ENCODE measurements at regions not wholly inside any gene's neighbourhood (a gene's known extent, or its start where the extent isn't known, plus 50 kb on each side); places are given as distances from the start of the nearest gene placed in this dataset.

- TF ChIP-seq CBX3 (IDR thresholded peaks at IDR 0.05; ENCODE audit: low read depth) (no peak), POLR2A (IDR thresholded peaks at IDR 0.05; ENCODE audit: borderline replicate concordance, extremely low read depth, insufficient read depth, insufficient read length) (no peak), YY1 (IDR thresholded peaks at IDR 0.05; ENCODE audit: extremely low read depth, insufficient replicate concordance, low read depth, low read length) (no peak)
- TF ChIP-seq, protein P1, sequence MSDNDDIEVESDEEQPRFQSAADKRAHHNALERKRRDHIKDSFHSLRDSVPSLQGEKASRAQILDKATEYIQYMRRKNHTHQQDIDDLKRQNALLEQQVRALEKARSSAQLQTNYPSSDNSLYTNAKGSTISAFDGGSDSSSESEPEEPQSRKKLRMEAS (IDR thresholded peaks at IDR 0.05), result no peak
Observed at GRCh38 chr20:11176431-11176830, 502.6 kb upstream of the JAG1 start.
